IPS-20b (cell line): ENCODE measurements at regions not wholly inside any gene's neighbourhood (a gene's known extent, or its start where the extent isn't known, plus 50 kb on each side); places are given as distances from the start of the nearest gene placed in this dataset.
"Not testable (repeated sequence)": the region's sequence is repeated elsewhere in the genome, so short reads cannot be mapped to it uniquely, and the experiment has no call there.

Source experiments
- H3K27ac ChIP-seq: one replicate; pipeline ENCODE4 v1.5.1; 2013; ENCODE audit warnings: low read length
- H3K27me3 ChIP-seq: 2 replicates; pipeline ENCODE4 v1.6.1; 2013; ENCODE audit warnings: mild to moderate bottlenecking, low read length, inconsistent platforms; ENCODE audit not compliant: insufficient read depth
- H3K36me3 ChIP-seq: 2 replicates; pipeline ENCODE4 v1.6.1; 2013; ENCODE audit warnings: low read depth, mild to moderate bottlenecking, inconsistent platforms, low read length, moderate library complexity; ENCODE audit not compliant: insufficient read depth
- H3K4me1 ChIP-seq: 2 replicates; pipeline ENCODE4 v1.6.1; 2013; ENCODE audit warnings: mild to moderate bottlenecking, control low read depth, inconsistent platforms, low read length, moderate library complexity; ENCODE audit not compliant: insufficient read depth
- H3K4me3 ChIP-seq: 2 replicates; pipeline ENCODE4 v1.5.1; 2013; ENCODE audit warnings: mild to moderate bottlenecking, low read length, inconsistent platforms
- H3K9ac ChIP-seq: 2 replicates; pipeline ENCODE4 v1.6.1; 2013; ENCODE audit warnings: low read depth, mild to moderate bottlenecking, inconsistent platforms, low read length, moderate library complexity
- H3K9me3 ChIP-seq: 2 replicates; pipeline ENCODE4 v1.6.1; 2013; ENCODE audit warnings: mild to moderate bottlenecking, low read depth, low read length, inconsistent platforms; ENCODE audit not compliant: insufficient read depth

DNA sequence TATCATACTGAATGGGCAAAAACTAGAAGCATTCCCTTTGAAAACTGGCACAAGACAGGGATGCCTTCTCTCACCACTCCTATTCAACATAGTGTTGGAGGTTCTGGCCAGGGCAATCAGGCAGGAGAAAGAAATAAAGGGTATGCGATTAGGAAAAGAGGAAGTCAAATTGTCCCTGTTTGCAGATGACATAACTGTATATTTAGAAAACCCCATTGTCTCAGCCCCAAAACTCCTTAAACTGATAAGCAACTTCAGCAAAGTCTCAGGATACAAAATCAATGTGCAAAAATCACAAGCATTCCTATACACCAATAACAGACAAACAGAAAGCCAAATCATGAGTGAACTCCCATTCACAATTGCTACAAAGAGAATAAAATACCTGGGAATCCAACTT, 52.5 kb upstream of the CCDC71L start:
- not testable (repeated sequence) for H3K9ac ChIP-seq, H3K27me3 ChIP-seq, H3K4me1 ChIP-seq, H3K36me3 ChIP-seq, H3K27ac ChIP-seq, H3K4me3 ChIP-seq, H3K9me3 ChIP-seq

DNA sequence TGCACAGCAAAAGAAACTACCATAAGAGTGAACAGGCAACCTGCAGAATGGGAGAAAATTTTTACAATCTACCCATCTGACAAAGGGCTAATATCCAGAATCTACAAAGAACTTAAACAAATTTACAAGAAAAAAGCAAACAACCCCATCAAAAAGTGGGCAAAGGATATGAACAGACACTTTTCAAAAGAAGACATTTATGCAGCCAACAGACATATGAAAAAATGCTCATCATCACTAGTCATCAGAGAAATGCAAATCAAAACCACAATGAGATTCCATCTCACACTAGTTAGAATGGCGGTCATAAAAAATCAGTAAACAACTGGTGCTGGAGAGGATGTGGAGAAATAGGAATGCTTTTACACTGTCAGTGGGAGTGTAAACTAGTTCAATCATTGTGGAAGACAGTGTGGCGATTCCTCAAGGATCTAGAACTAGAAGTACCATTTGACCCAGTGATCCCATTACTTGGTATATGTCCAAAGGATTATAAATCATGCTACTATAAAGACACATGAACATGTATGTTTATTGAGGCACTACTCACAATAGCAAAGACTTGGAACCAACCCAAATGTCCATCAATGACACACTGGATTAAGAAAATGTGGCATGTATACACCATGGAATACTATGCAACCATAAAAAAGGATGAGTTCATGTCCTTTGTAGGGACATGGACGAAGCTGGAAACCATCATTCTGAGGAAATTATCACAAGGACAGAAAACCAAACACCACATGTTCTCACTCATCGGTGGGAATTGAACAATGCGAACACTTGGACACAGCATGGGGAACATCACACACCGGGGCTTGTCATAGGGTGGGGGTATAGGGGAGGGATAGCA, 53.9 kb upstream of the CCDC71L start:
- H3K27me3 ChIP-seq, H3K4me3 ChIP-seq, H3K4me1 ChIP-seq, H3K9ac ChIP-seq, H3K27ac ChIP-seq, H3K36me3 ChIP-seq, H3K9me3 ChIP-seq: not testable (repeated sequence)

DNA sequence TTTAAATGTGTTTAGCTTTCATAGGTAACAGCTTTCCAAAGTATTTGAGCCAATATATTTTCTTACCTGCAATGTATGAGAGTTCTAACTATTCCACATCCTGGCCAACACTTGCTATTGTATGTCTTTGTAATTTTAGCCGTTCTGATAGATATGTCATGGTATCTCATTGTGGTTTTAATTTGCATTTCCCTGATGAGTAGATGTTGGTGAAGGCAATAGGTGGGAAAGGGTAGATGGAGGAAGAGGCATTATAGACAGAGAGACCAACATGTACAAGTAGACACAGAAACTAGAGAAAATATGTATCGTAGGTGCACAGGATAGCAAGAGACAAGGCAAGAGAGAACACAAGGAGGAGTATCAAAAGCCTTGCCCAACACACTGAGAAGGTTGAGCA, 54.8 kb upstream of the CCDC71L start:
- Histone ChIP-seq H3K36me3 (no peaks in the 10 kb centered on the region), H3K9ac (no peak overlapping the region), H3K27ac (no peak overlapping the region), H3K4me1 (peaks cover 6% of the 10 kb centered on the region; the same call in 1 of the 2 replicates), H3K27me3 (no peaks in the 10 kb centered on the region), H3K9me3 (no peaks in the 10 kb centered on the region), H3K4me3 (no peak overlapping the region)

DNA sequence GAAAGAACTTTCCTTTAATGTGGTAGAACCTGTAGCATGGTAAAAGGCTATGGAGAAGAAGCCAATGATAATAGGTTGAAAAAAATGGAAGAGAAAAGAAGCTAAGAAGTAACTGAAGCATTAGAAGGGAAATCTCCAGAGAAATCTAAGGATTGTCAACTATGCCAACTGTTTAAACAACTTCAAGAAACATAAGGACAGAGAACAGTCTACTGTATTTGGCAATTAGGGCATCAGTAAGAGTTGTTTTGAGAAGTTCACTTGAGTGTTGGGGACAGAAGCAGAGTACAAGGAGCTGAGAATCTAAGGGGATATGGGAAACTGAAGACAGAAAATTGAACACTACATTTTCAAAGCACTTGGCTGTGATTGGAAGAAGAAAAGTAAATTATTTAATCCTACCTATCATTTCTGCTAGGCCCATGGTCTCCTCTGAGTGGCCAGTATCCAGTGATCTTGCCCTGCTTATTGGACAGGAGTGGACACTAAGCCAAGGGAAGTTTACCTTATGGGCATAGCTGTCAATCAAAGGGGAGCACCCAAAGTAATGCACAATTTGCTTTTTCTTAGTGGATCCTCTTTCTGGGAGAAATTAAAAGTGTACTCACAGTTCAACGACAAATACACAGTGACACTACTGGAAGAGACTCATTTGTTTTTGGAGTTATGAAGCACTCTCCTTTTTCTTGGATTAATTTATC, 56.4 kb upstream of the CCDC71L start:
- H3K27me3 ChIP-seq: no peaks in the 10 kb centered on the region
- no peak overlapping the region for H3K4me3 ChIP-seq
- no peak overlapping the region for H3K27ac ChIP-seq
- no peak overlapping the region for H3K9ac ChIP-seq
- H3K9me3 ChIP-seq: no peaks in the 10 kb centered on the region
- H3K36me3 ChIP-seq: no peaks in the 10 kb centered on the region
- H3K4me1 ChIP-seq: peaks cover 6% of the 10 kb centered on the region; the same call in 1 of the 2 replicates

DNA sequence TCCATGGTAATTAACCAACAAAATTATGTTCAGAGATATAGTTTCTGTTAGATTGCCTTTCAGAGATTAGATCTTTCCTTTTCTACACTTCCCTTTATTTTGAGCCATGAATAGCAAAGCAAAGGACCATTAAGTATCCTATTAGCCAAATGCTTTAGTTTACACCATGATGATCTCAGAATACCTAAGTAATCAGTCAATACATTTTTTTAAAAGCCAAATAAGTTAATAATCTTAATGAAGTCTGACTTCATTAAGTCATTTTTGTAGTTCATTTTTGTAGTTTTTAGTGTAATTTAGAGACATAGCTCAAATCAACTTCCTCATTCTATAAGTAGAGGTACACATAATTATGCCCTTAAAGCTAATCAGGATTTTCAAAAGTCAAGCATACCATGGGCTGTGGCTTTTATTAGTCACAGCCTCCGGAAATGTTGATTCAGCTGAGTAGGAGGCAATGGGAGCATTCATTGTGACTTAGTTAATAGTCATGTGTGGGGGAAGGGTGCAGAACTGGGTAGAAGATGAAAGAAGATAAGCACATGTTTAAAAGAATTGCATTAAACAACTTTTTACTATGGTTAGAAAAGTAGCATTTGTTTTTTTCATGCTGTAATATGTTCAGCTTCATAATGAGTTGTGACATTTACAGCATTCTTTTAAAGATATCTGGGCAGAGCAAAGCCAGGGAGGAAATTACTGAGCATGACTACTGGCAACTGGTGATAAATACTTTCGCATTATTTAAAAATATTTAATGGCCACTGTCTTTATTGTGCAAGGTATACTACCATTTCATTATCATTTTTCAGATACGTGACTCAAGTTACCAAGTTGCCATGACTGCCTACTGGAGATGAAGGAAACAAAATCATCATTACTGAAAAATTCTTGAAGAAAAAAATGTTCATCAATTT, 57.3 kb upstream of the CCDC71L start:
- H3K9me3 ChIP-seq: no peaks in the 10 kb centered on the region
- 0 out of 2 replicates have a peak, but pooled peaks cover 2% of the 10 kb centered on the region for H3K27me3 ChIP-seq
- H3K4me1 ChIP-seq: peaks cover 7% of the 10 kb centered on the region; the same call in 1 of the 2 replicates
- H3K4me3 ChIP-seq: peak overlapping the region; percentile 36
- H3K9ac ChIP-seq: no peak overlapping the region
- H3K36me3 ChIP-seq: no peaks in the 10 kb centered on the region
- H3K27ac ChIP-seq: no peak overlapping the region

DNA sequence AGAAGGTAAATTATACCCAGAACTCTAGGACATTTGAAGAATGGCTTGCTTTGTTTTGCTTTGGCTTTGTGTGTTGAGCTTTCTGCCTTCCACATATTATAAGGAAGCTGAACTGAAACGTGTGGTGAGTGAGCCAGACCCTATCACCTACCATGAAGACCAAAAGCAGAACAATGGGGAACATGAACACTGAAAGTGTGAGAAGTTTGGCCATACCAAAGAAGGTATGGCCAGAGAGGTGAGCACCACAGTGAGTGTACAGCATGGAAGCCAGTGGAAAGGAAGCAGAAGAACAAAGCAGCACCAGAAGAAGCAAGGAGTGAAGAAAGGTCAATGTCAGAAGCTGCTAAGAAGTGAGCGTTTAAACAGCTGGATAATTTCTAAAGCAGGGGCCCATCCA, 59.7 kb upstream of the CCDC71L start:
- no peaks in the 10 kb centered on the region for H3K9me3 ChIP-seq
- H3K27me3 ChIP-seq: peaks cover 13% of the 10 kb centered on the region; the same call in 1 of the 2 replicates
- H3K9ac ChIP-seq: no peak overlapping the region
- no peaks in the 10 kb centered on the region for H3K36me3 ChIP-seq
- peaks cover 15% of the 10 kb centered on the region; the same call in 1 of the 2 replicates for H3K4me1 ChIP-seq
- no peak overlapping the region for H3K4me3 ChIP-seq
- no peak overlapping the region for H3K27ac ChIP-seq

DNA sequence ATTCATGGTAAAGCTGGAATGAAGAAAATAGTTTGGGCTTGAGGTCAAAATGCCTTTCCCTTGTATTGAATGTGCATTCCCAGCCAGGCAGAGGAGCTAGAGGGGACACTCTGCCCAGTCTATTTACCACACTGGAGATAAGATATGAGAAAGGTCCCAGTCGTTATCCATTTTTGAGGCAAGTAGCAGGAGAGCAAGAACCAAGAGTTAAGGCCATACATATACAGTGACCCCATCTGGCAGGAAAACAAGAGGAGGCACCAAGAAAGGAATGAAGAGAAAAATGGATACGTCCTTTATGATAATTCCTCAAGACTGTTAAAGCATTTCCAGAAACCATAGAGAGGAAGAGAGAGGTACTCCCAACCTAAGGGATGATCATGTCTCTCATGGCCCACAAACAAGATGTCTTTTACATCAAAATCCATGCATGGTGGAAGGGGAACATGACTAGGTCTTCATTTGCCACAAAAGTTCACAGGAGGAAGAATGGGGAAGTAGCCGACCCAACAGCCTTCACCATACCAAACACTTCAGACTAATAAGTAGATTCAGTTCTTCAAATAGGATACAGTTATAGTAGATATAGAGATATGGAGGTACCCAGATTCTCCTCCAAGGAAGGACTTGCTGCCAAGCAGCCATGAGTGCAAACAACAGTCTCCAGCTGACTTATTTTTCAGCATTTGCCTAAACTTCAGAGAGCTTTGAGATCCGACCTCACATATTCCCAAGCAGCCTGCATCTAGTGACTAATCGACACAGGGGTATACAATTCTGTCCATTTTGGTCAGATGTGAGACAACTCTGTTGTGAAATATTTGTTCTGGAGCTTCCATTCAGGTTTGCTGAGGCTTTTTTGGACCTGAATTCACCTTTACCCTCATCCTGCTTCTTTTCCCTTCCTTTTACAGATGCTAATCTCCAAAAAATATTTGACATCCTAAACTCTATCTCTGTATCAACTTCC, 61.1 kb upstream of the CCDC71L start:
- Histone ChIP-seq H3K9me3 (no peaks in the 10 kb centered on the region), H3K4me1 (peaks cover 15% of the 10 kb centered on the region; the same call in 1 of the 2 replicates), H3K4me3 (no peak overlapping the region), H3K36me3 (no peaks in the 10 kb centered on the region), H3K27ac (no peak overlapping the region), H3K27me3 (peaks cover 13% of the 10 kb centered on the region; the same call in 1 of the 2 replicates), H3K9ac (no peak overlapping the region)

DNA sequence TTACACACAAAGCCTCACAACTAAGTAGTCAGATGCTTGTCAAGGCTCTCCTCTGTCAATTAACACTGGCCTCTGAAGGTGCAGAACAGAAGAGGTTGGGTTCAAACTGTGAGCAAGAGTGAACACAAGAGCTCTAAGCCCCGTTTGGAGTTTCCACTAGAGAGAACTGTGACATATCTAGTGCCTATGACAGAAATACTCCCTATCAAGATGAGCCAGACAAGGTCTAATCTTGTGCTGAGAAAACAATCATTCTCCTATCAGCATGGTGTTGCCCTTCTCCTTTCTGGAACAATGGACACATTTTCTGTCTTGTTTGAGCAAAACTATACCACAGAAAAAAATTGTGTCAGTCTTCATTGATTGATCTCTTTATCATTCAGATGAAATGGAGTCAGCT, 62.4 kb upstream of the CCDC71L start:
- H3K9me3 ChIP-seq: no peaks in the 10 kb centered on the region
- H3K27ac ChIP-seq: no peak overlapping the region
- H3K27me3 ChIP-seq: peaks cover 13% of the 10 kb centered on the region; the same call in 1 of the 2 replicates
- H3K9ac ChIP-seq: no peak overlapping the region
- no peak overlapping the region for H3K4me3 ChIP-seq
- H3K36me3 ChIP-seq: no peaks in the 10 kb centered on the region
- peaks cover 13% of the 10 kb centered on the region; the same call in 1 of the 2 replicates for H3K4me1 ChIP-seq

DNA sequence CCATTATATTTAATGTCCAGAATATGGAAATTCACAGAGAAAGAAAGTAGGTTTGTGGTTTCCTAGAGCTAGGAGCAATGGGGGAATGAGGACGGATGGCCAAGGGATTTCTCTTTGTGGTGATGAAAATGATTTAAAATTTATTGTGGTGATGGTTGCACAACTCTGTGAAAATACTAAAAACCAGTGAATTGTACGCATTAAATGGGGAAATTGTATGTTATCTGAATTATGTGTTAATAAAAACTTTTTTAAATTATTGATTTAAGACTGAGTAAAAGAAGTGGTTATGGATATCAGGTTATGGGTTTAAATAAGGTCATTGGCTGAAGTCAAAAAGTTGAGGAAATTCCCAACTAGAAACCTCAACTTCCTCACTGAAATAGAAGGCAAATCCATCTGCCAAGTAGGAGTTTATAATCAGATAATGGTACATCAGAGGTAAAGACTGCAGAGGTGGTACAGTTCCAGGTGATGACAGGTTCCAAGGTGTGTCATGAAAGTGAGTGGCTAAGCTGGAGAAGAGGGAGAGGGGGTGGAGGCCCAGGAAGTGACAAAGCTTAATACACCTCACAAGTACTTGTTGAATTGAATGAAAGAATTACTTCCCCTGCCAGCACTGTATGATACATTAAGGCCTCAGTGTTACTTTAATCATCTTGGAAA, 68.9 kb upstream of the CCDC71L start:
- no peaks in the 10 kb centered on the region for H3K27me3 ChIP-seq
- H3K9me3 ChIP-seq: no peaks in the 10 kb centered on the region
- H3K4me1 ChIP-seq: no peaks in the 10 kb centered on the region
- no peak overlapping the region for H3K4me3 ChIP-seq
- no peak overlapping the region for H3K9ac ChIP-seq
- no peak overlapping the region for H3K27ac ChIP-seq
- H3K36me3 ChIP-seq: no peaks in the 10 kb centered on the region

DNA sequence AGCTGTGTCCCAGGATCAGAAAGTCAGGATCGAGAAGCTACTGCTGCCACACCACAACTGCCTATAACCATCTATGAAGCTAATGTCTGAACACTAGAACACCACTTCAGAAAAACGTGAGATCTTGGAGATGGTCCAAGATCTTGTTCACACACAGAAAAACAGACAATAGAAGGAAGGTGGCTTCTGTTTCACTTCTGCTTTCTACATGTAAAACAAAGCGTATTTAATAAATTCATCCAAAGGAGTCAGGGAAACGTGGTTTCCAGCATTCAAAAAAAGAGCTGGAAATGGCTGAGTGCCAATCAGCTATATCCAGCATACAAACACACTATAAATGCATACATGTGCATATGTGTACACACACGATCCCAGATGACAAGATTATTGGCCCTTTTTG, 70.2 kb upstream of the CCDC71L start:
- H3K9ac ChIP-seq: no peak overlapping the region
- H3K27ac ChIP-seq: no peak overlapping the region
- no peaks in the 10 kb centered on the region for H3K36me3 ChIP-seq
- H3K9me3 ChIP-seq: no peaks in the 10 kb centered on the region
- no peaks in the 10 kb centered on the region for H3K4me1 ChIP-seq
- H3K27me3 ChIP-seq: no peaks in the 10 kb centered on the region
- no peak overlapping the region for H3K4me3 ChIP-seq
